CD4-positive, CD25-positive, alpha-beta regulatory T cell (primary cell): ENCODE measurements at regions not wholly inside any gene's neighbourhood (a gene's known extent, or its start where the extent isn't known, plus 50 kb on each side); places are given as distances from the start of the nearest gene placed in this dataset.
"Not testable (repeated sequence)": the region's sequence is repeated elsewhere in the genome, so short reads cannot be mapped to it uniquely, and the experiment has no call there.

Experiments used
- ATAC-seq, 2 donors: fragments of 150-1000 bp; cut with Tn5 transposase; one replicate each; pipeline ENCODE4 v1.10.0; 2021; ENCODE audit warnings: low read depth in 2 of 2, moderate number of reproducible peaks in 2 of 2, moderate library complexity in 1 of 2
- DNase-seq, 3 donors: peaks; one replicate each; pipeline versions ENCODE4 v3.0.0 to v3.0.0-alpha.2; 2012 to 2022; ENCODE audit warnings: mixed read lengths in 1 of 3
- H3K27ac ChIP-seq: one replicate; pipeline ENCODE4 v1.7.0; 2013; ENCODE audit warnings: mild to moderate bottlenecking, low read length; ENCODE audit not compliant: insufficient read depth, poor library complexity, severe bottlenecking
- H3K27me3 ChIP-seq: one replicate; pipeline ENCODE4 v1.7.0; 2013; ENCODE audit warnings: low read length; ENCODE audit not compliant: control insufficient read depth, insufficient read depth
- H3K36me3 ChIP-seq: one replicate; pipeline ENCODE4 v1.7.0; 2013; ENCODE audit warnings: mild to moderate bottlenecking, low read length, moderate library complexity; ENCODE audit not compliant: control insufficient read depth, insufficient read depth
- H3K4me1 ChIP-seq: 2 replicates; pipeline ENCODE4 v1.7.0; 2013; ENCODE audit warnings: mild to moderate bottlenecking, low read length; ENCODE audit not compliant: insufficient read depth, control insufficient read depth, poor library complexity, severe bottlenecking
- H3K4me3 ChIP-seq: one replicate; pipeline ENCODE4 v1.7.0; 2013; ENCODE audit warnings: low read depth, mild to moderate bottlenecking, low read length, moderate library complexity
- H3K9me3 ChIP-seq, 2 experiments: 1 replicate in 1 of 2; 2 replicates in 1 of 2; pipeline ENCODE4 v1.7.0; 2013; ENCODE audit warnings: low read length in 2 of 2, mild to moderate bottlenecking in 1 of 2, moderate library complexity in 1 of 2; ENCODE audit not compliant: control insufficient read depth in 2 of 2
- H3K27ac Mint-ChIP-seq, 3 donors: one replicate each; pipeline ENCODE4 v1.8.0; 2020 to 2022; ENCODE audit warnings: mild to moderate bottlenecking in 3 of 3, mixed read lengths in 3 of 3, moderate library complexity in 2 of 3
- H3K27me3 Mint-ChIP-seq: one replicate; pipeline ENCODE4 v1.8.0; 2022; ENCODE audit warnings: mild to moderate bottlenecking, mixed read lengths
- H3K36me3 Mint-ChIP-seq: one replicate; pipeline ENCODE4 v1.8.0; 2020; ENCODE audit warnings: mixed read lengths
- H3K4me1 Mint-ChIP-seq, 4 donors: one replicate each; pipeline ENCODE4 v1.8.0; 2020 to 2022; ENCODE audit warnings: mixed read lengths in 4 of 4, mild to moderate bottlenecking in 1 of 4
- H3K4me3 Mint-ChIP-seq, 4 donors: one replicate each; pipeline ENCODE4 v1.8.0; 2020 to 2022; ENCODE audit warnings: mild to moderate bottlenecking in 4 of 4, mixed read lengths in 4 of 4, moderate library complexity in 3 of 4
- H3K9me3 Mint-ChIP-seq, 7 donors: one replicate each; pipeline ENCODE4 v1.8.0; 2020 to 2022; ENCODE audit warnings: mixed read lengths in 7 of 7, mild to moderate bottlenecking in 3 of 7, moderate library complexity in 2 of 7

DNA sequence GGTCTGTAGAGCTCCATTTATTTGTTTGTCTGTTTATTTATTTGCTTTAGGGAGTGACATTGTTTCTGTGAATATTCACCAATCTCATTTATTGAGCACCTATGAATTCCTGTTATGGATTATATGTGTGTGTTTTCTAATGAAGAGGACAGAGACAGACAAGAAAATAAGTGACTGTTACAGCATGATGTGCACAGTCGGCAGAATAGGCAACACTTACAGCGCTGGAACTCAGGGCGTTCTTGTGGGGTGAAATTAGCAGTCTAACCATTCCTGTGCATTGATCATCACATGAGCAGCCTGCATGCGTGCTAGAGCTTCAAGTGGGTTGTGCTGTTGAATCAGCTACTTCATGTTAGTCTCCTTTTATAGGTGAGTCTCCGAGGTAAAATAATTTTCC, 960.7 kb downstream of the SLC4A3 start:
- Mint-ChIP-seq H3K9me3 (peaks cover 0 to 5% (median 0%) of the 10 kb centered on the region in 7 donors), H3K36me3 (no peaks in the 10 kb centered on the region), H3K27ac (no peak overlapping the region), H3K4me3 (no peak overlapping the region), H3K27me3 (peaks cover 4% of the 10 kb centered on the region), H3K4me1 (no peaks in the 10 kb centered on the region)
- Histone ChIP-seq H3K36me3 (no peaks in the 10 kb centered on the region), H3K4me3 (no peak overlapping the region), H3K27ac (no peak overlapping the region), H3K4me1 (no peaks in the 10 kb centered on the region), H3K9me3 (no peaks in the 10 kb centered on the region), H3K27me3 (no peaks in the 10 kb centered on the region)
- DNase-seq (no peak), ATAC-seq (no peak)

DNA sequence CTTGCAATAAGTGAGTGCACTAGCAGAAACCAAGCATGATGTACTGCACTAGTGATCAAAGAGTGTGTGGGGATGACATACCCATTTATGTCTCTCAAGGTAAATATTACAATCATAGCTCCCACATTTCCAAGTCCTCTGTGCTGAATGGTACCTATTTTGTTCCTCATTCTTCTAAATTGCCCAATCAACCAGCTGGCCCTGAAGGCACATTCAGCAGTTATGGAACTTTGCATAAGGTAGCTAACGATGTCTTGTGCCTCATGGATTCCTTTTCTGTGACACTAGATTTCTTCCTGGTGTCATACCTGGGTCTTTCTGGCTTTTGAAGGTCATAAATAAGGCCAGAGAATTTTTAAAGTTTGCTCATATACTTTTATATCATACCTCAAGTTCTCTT, 963.0 kb downstream of the SLC4A3 start:
- no peak overlapping the region for H3K27ac Mint-ChIP-seq

DNA sequence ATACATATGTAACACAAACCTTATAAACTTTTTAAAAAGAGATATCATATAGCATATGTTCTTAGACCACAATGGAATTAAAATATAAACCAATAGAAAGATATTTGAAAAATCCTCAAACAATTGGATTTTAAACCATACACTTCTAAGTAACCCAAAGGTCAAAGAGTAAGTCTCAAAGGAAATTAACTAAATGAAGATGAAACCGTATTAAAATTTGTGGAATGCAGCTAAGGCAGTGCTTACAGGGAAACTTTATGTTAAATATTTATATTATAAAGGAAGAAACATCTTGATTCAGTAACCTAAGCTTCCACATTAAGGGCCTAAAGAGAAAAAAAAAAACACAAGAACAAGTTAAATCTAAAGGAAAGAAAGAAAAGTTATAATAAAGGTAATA, 966.1 kb downstream of the SLC4A3 start:
- Histone ChIP-seq H3K27ac (no peak overlapping the region), H3K36me3 (no peaks in the 10 kb centered on the region), H3K27me3 (no peaks in the 10 kb centered on the region), H3K4me1 (no peaks in the 10 kb centered on the region), H3K4me3 (no peak overlapping the region), H3K9me3 (no peaks in the 10 kb centered on the region)
- no peak for ATAC-seq
- Mint-ChIP-seq H3K4me3 (no peak overlapping the region), H3K27ac (no peak overlapping the region), H3K4me1 (no peaks in the 10 kb centered on the region), H3K9me3 (peaks cover 0 to 5% (median 0%) of the 10 kb centered on the region in 7 donors), H3K36me3 (no peaks in the 10 kb centered on the region), H3K27me3 (no peaks in the 10 kb centered on the region)
- DNase-seq = no peak

More for the DNA sequence above, 963.0 kb downstream of the SLC4A3 start:
- no peaks in the 10 kb centered on the region for H3K9me3 ChIP-seq
- Mint-ChIP-seq H3K27me3 (no peaks in the 10 kb centered on the region), H3K4me1 (no peaks in the 10 kb centered on the region), H3K9me3 (peaks cover 0 to 5% (median 0%) of the 10 kb centered on the region in 7 donors), H3K36me3 (no peaks in the 10 kb centered on the region), H3K4me3 (no peak overlapping the region)
- no peak overlapping the region for H3K27ac ChIP-seq
- ATAC-seq (no peak), DNase-seq (no peak)
- H3K4me1 ChIP-seq = no peaks in the 10 kb centered on the region
- H3K4me3 ChIP-seq = no peak overlapping the region
- H3K27me3 ChIP-seq = no peaks in the 10 kb centered on the region
- no peaks in the 10 kb centered on the region for H3K36me3 ChIP-seq

DNA sequence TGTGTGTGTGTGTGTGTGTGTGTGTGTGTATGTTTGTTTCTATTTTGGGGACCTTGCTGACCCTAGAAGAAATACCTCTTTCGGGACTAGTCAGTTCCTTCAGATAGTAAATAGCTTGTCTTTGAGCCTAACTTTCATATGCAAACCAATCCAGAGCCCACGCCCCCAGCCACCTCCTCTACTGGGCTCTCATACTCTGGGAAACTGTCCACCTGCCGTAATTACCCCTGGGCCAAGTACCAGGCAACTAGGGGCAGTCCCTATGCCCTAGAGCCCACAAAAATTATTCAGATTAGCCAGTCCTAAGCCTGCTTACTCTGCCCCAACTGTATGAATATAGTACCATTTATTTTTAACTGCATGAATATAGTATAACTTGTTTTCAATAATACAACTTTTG, 970.4 kb downstream of the EPHA4 start:
- H3K4me3 Mint-ChIP-seq = no peak overlapping the region
- no peaks in the 10 kb centered on the region for H3K36me3 Mint-ChIP-seq
- H3K27me3 ChIP-seq = no peaks in the 10 kb centered on the region
- DNase-seq = no peak
- no peaks in the 10 kb centered on the region for H3K4me1 ChIP-seq
- no peaks in the 10 kb centered on the region for H3K36me3 ChIP-seq
- H3K27ac ChIP-seq = no peak overlapping the region
- no peaks in the 10 kb centered on the region for H3K4me1 Mint-ChIP-seq
- no peak overlapping the region for H3K27ac Mint-ChIP-seq
- H3K27me3 Mint-ChIP-seq = peaks cover 4% of the 10 kb centered on the region
- H3K4me3 ChIP-seq = no peak overlapping the region
- no peak for ATAC-seq
- H3K9me3 ChIP-seq = no peaks in the 10 kb centered on the region
- H3K9me3 Mint-ChIP-seq = peaks cover 0 to 4% (median 2%) of the 10 kb centered on the region in 7 donors

DNA sequence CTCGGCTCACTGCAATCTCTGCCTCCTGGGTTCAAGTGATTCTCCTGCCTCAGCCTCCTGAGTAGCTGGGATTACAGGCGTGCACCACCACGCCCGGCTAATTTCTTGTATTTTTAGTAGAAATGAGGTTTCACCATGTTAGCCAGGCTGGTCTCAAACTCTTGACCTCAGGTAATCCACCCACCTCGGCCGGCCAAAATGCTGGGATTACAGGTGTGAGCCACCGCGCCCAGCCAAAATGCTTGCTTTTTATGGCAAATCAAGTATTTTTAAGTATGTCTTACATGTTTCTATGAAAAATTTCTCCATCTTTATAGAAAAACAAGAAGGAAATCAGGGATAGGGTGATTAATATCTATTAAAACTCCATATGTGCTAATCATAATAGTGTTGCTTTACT, 959.1 kb downstream of the EPHA4 start:
- not testable (repeated sequence) for H3K4me1 Mint-ChIP-seq, H3K36me3 Mint-ChIP-seq, ATAC-seq, H3K9me3 ChIP-seq, H3K4me3 ChIP-seq, H3K27ac Mint-ChIP-seq, H3K27me3 Mint-ChIP-seq, H3K4me3 Mint-ChIP-seq, DNase-seq, H3K9me3 Mint-ChIP-seq, H3K27ac ChIP-seq, H3K36me3 ChIP-seq, H3K27me3 ChIP-seq, H3K4me1 ChIP-seq

DNA sequence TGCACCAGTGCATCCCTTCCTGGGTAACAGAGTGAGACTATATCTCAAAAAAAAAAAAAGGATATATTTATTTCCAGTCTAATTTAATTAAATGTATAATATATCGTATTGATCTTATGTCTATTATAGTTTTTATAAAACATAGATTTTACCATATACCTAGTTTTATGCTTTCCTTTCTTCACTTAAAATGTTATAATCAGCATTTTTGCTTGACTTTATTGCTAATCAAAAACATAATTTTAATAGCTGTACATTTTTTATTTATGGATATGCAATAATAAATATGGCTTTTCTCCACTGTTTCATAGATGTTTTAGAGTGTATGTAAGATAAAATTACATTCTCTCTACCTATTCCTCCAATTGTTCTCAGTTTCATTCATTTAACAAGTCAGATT, 958.0 kb downstream of the EPHA4 start:
- Histone ChIP-seq H3K36me3 (no peaks in the 10 kb centered on the region), H3K27ac (no peak overlapping the region), H3K27me3 (no peaks in the 10 kb centered on the region), H3K9me3 (no peaks in the 10 kb centered on the region), H3K4me1 (no peaks in the 10 kb centered on the region), H3K4me3 (no peak overlapping the region)
- Mint-ChIP-seq H3K4me1 (no peaks in the 10 kb centered on the region), H3K9me3 (peaks cover 0 to 2% (median 0%) of the 10 kb centered on the region in 7 donors), H3K27ac (no peak overlapping the region), H3K36me3 (no peaks in the 10 kb centered on the region), H3K27me3 (no peaks in the 10 kb centered on the region), H3K4me3 (no peak overlapping the region)
- ATAC-seq (no peak), DNase-seq (no peak)

DNA sequence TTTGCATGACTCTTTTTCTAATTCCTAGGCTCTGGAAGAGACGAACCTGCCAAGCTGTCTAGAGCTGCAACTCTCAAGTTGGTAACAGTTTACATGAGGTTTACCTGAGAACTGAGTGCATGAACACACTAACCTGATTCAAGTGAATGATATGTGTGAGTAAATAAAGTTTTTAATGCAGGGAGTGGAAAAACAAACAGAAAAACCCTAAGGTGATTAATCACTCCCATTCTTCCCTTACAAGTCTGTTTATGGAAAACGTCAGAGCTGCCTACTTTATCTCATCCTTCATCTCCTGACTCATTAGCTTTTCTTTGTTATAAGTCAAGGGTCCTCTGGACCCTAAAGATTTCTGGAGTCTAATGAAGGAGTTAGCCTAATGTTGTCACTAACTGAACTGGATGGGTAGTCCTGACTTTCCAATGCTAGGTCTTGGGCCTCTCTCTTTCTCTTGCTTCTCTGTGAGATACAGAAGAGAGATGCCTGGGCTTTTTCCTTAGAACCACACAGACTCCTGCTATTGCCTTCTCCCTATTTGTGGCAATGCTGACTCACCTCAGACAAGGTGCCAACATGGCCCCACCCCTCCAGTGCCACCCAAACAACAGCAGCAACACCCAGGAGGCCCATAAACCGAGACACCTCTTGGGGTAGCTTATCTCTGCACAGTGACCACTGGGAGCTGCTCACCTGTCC, 952.4 kb downstream of the EPHA4 start:
- ATAC-seq = no peak
- no peaks in the 10 kb centered on the region for H3K4me1 Mint-ChIP-seq

DNA sequence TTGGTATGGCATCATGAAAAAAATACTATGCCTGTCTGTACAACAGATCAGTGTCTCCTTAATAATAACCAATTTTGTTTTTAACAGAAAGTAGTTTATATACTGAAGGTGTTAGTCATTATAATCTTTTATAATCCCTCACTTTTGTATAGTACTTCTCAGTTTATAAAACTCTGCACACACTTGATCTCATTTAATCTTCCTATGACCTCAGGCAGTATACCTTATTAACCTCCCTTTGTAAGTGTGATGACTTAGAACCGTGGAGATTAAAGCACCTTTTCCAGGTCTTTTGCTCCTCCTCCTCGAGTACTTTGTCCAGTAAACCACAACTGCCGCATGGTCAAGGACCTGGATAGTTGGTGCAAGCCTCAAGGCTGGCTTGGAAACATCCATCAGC, 945.5 kb downstream of the EPHA4 start:
- Histone ChIP-seq H3K4me3 (no peak overlapping the region), H3K27ac (no peak overlapping the region), H3K36me3 (no peaks in the 10 kb centered on the region), H3K9me3 (no peaks in the 10 kb centered on the region), H3K4me1 (no peaks in the 10 kb centered on the region), H3K27me3 (no peaks in the 10 kb centered on the region)
- Mint-ChIP-seq H3K4me3 (no peak overlapping the region), H3K27ac (no peak overlapping the region), H3K36me3 (no peaks in the 10 kb centered on the region), H3K9me3 (peaks cover 0 to 2% (median 0%) of the 10 kb centered on the region in 7 donors), H3K27me3 (no peaks in the 10 kb centered on the region), H3K4me1 (no peaks in the 10 kb centered on the region)
- ATAC-seq = no peak
- DNase-seq = no peak

More for the DNA sequence above, 952.4 kb downstream of the EPHA4 start:
- Histone ChIP-seq H3K9me3 (no peaks in the 10 kb centered on the region), H3K27ac (no peak overlapping the region), H3K36me3 (no peaks in the 10 kb centered on the region), H3K4me1 (no peaks in the 10 kb centered on the region), H3K4me3 (no peak overlapping the region), H3K27me3 (no peaks in the 10 kb centered on the region)
- H3K27ac Mint-ChIP-seq = no peak overlapping the region
- H3K27me3 Mint-ChIP-seq = no peaks in the 10 kb centered on the region
- no peak for DNase-seq
- no peaks in the 10 kb centered on the region for H3K36me3 Mint-ChIP-seq
- H3K4me3 Mint-ChIP-seq = no peak overlapping the region
- no peaks in the 10 kb centered on the region for H3K9me3 Mint-ChIP-seq
